ENCODE measurements at regions not wholly inside any gene's neighbourhood (a gene's known extent, or its start where the extent isn't known, plus 50 kb on each side); places are given as distances from the start of the nearest gene placed in this dataset.

DNA sequence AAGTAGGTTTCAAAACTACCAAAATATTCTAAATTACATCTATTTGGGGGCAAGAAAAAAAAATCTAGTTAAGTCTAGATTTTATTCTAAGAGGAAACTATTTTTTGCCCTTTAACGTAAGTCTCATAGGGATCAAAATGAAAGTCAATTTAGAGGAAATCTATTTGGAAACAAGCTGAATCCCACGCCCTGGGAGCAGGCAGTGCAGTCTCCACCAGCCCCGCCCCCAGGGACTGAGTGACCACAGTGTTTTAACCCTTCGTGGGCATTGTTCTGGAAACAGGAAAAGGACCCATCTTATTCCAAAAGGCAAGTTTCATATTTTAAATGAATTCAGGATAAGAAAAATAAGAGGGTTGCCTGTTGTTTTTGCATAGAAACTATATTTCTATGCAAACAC, 209.7 kb downstream of the SPRY2 start:
- DNase-seq (ENCODE audit: low read depth), result peak; percentile 72

DNA sequence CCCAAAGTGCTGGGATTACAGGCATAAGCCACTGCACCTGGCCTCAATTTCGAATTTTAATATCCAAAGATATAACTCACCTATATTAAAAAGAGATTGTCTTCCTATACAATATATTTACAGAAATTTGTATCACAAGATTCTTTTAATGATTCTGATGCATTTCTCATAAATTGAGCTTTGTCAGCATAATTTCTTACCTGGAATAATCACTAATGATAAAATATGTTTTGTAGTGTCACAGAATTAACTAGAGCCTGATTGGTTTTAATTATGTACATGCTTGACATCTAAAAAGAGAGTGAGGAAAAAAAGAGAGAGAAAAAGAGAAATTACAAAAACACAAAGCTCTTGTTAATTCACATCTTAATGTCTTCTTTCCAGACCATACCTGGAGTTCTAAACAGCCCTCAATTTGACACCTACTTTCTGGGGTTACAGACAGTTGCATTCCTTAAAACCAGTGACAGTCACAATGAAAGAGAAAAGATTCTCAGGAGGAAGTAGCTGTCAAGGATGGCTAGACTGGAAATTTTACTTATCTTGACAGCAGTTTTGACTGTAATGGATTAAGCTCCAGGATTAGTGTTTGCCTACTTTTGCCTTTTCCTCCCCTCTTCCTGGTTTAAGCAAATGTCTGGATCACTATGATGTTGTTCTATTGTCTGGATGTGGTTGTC, 214.4 kb downstream of the SPRY2 start:
- no peak for DNase-seq (ENCODE audit: low read depth)

DNA sequence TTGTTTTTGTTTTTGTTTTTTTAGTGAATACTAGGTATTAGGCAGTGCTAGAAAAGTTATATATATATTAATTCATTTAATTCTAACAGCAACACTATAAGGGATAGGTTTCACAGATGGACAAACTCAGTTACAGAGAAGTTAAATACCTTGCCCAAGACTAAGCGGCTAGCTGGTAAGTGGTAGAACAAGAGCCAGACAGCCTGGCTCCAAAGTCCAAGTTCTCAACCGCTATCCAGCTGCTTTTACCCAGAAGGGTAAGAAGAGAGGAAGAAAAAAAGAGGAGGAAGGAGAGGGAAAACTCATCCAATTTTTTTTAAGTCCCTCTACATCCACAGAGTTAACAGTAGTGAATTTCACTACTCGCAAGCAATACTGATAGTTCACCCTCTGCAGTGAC, 217.0 kb downstream of the SPRY2 start:
- DNase-seq (ENCODE audit: low read depth), result no peak

DNA sequence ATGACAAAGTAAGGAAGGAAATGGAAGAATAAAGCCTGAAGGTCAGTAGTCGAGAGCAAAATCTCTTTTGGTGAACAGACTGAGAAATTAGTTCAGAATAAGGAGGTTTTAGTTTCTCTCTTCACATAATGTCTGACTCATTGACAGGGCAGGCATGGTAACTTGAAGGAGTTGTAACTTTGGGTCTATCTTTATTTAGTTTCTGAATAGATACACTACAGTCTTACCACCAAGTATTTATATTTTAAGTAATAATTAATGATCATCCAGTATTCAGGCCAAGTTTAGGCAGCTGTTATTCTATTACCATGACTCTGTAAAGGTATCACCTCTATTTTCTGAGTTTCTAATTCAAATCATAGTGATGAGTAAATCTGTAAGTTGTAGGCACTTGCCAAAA, 219.9 kb downstream of the SPRY2 start:
- no peak for DNase-seq (ENCODE audit: low read depth)

DNA sequence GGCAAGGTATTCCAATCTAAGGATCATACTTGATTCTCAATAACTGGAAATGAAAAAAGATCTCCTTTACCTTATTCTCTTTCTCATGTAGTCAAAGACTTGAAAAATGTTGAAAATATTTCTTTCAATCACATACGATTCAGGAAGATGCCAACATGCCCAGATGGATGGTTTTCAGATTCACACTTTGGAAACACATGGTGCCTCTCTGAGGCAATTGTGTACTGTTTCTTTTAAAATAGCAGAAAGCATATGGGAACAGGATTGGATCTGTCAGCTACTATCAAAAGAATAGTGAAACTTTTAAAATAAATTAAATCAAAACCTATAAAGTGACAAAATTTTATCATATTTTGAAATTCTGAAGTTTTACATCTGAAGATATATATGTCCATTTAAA, 222.4 kb downstream of the SPRY2 start:
- no peak for DNase-seq (ENCODE audit: low read depth)

DNA sequence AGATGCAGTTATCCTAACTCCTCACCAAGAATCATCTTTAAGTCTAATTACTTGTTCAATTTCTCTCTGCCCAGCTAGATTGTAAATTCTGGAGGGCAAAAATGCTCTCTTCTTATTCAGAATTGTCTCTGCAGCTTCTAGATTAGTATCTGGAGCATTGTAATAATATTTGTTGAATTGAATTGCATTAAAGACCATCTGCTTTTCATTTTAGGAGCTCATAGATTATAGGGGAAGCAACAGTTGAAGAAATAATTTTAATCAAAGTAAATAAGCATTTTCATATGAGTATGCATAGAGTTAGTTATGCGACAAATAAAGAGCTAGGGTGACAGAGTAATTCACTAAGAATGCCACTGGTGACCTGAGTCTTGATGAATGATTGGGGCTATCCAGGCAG, 222.8 kb downstream of the SPRY2 start:
- DNase-seq (ENCODE audit: low read depth), result no peak

DNA sequence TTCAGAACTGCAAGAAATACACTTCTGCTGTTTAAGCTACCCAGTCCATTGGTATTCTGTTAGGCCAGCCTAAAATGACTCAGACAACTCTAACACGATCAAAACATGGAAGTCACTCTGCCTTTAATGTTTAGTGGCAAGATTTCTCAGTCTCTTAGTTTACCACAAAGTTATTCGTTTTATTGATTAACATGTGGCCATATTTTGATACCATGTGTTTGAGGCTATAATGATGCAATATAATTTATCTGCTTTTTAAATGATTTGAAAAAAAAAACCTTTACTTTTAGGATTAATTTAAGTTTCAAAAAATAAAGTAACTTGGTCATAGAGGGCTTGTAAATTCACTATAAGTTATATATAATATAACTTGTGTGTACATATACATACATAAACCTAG, 223.4 kb downstream of the SPRY2 start:
- DNase-seq (ENCODE audit: low read depth), result no peak

DNA sequence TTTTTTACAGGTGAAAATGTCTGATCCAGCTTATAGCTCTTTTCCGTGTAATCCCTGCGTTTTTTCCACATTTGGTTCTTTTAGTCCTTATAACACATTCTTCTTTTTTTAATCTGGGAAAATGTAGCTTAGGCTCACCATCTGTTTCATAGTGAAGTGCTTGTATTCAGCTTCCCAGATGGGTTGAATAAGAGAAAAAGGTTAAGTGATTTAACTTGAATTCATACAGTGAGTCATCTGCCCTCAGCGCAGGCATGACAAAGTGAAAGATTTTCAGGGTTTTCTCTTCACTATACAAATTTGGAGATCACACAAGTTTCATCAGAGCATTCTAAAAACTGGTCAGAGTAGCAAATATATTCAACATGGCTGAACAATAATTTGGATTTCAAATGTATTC, 224.8 kb downstream of the SPRY2 start:
- DNase-seq (ENCODE audit: low read depth), result peak; percentile 77

DNA sequence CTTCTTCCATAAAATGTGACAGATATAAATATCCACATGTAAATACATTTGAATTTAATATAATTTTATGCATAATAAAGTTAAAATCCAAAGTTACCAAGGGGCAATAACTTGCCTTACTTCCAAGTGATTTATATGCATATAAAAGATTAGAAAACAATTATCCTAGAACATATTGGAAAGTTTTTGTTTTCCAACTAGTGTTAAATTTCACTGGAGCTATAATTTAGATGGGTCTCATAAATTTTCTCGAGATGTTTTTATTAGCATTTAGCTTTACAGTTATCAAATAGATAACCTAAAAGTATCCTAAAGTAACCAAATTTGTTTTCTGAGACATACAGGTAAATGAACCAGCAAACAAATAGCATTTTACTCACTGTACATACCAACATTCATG, 225.3 kb downstream of the SPRY2 start:
- no peak for DNase-seq (ENCODE audit: low read depth)

DNA sequence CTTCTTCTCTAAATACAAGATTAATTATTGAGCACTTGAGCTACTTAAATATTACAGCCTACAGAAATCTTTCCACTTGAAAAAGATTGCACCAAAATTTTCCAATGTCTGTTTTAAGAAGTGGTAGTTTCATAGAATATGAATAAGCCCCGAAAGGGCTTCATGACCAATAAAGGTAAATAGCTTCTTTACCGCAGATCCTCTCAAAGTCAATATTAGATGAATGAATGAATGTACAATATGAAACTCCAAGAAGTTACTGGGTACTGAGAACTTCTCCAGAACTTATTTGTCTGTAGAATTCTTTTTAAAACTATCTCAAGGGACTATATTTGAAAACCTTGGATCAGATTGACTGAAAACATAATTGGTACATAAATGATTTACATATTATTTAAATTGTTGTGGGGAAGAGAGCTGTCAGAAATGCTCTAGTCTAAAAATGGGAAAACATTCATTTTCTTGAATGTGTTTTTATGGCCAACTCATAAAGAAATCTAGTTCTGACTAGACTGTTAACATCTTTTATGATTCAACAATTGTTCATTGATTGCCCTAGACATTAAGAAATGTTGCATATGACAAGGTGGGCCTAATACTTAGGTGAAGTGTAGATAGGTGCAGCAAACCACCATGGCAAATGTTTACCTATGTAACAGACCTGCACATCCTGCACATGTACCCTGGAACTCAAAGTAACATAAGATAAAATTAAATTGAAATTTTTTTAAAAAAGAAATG, 227.0 kb downstream of the SPRY2 start:
- no peak for DNase-seq (ENCODE audit: low read depth)

DNA sequence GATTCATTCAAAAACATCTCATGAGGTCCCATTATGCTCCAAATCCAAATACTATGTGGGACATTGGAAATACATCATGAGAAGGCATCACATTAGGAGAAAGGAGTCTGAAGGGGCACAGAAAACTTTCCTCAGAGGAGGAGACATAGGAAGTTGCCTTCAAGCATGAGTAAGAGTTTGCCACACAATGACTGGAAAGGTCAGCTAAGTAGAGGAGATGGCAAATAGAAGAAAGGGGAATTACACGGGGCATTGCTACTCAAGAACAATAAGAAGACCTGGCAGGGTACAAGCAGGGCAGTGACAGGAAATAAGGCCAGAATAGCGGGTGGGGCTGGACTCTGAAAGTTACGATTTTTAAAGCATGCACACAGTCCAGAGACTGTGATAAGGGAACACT, 231.6 kb downstream of the SPRY2 start:
- DNase-seq (ENCODE audit: low read depth), result no peak

DNA sequence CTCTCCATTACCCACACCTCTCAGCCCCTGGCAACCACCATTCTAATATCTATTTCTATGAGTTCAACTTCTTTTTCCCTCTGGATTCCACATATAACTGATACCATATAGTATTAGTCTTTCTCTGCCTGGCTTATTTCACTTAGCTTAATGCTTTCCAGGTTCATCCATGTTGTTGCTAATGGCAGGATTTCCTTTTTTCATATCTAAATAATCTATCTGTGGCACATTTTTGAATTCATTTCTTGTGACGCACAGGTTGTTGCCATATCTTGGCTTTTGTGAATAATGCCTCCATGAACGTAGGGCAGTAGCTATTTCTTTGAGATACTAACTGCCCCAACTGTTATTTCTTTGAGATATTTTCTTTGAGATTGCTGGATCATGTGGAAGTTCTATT, 235.6 kb downstream of the SPRY2 start:
- no peak for DNase-seq (ENCODE audit: low read depth)

DNA sequence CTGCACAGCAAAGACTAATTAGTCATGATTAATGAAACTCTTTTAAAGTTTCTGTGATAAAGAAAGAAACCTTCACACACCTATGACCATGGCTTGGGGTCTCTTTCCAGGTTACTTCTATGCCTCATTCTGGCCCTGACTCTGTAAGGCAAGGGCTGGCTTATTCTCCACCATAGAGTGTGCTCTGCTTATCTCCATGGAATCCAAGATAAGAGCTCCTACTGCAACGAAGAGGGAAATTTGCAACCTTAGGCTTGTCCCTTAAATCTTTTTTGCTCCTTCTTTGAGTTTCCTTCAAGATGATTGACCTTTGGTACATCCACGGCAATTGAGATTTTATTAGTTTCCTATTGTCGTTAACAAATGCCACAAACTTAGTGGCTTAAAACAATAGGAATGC, 239.9 kb downstream of the SPRY2 start:
- DNase-seq (ENCODE audit: low read depth), result no peak

DNA sequence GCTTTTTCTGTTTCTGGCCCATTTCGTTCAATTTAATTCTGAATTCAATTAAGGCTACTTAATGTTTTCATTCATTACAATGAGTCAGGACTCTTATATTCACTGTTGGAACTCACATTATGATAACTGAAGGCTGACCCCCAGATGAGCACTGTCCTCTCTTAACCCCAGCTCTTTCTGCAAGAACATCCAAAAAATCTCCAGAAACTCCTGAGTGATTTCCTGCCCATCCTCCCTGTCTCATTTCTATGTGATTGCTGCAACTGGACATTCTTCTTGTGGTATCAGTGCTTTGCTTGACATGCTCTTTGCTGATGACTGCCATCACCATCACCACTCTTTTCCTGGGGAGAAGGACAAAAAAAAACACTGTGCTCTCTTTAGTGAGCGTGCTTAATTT, 240.3 kb downstream of the SPRY2 start:
- DNase-seq (ENCODE audit: low read depth), result peak; percentile 48

DNA sequence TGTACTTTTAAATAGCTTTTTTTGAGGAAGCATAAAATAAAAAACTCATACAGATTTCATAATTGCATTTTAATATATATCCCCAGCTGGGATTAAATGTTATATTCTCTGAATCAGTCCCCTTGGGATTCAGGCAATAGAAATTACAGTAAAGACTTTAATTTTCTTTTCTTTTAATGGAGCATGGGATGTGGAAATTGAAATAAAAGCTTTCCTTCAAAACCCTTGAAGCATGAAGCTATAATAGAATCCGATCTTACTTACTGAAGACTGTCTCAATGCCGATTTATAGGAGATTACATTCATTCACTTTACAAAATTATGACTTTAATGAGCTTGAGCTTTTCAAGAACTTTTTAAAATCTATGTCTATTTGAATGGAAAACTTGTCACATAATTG, 243.4 kb downstream of the SPRY2 start:
- no peak for DNase-seq (ENCODE audit: low read depth)

DNA sequence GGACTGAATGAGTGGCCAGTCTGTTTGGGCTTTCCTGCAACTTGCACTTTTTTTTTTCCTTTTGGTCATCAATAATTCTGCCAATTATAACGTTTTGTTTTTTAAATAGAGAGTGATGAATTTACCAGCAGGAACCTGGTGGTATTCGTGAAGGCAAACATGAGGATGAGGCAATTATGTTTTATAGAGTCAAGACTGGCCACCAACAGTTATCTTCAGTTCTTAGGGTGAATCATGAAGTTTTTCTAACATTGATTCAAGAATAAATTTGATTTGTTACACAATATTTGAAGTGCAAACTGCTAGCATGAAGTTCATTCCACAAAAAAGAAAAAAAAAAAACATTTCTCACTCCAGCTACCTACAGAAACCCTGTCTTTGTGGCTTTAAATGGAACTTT, 244.5 kb downstream of the SPRY2 start:
- DNase-seq (ENCODE audit: low read depth), result no peak

DNA sequence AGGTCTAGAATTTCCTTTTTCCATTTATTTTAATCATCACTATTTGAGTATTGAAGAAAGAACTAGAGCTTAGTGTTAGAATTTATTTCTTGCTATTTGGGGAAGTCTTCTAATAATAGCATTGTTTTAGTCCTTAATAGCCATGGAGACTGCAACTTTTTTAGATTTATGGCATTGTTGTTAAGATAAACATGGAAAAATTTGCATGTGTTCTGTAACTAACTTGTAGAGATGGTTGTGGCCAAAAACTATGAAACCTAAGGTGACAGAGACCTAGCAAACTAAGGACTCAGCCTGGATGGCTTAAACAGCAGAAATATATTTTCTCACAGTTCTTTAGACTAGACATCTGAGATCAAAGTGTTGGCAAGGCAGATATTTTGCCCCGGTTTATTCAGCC, 246.4 kb downstream of the SPRY2 start:
- DNase-seq (ENCODE audit: low read depth), result no peak

DNA sequence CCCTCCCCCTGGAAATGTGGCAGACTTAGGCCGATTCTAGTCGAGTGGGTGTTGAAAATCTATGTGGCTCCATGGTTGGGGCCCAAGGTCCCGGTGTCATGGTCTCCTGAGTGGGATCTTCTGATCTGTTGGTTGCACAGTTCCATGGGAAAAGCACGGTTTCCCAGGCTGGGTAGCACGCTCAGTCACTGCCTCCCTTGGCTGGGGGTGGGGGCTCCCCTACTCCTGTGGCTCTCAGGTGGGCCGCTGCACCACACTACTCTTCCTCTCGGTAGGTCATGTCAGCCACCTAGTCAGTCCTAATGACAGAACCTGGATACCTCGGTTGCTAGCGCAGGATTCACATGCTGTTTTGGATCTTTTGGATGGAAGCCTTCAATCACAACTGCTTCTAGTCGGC, 247.0 kb downstream of the SPRY2 start:
- no peak for DNase-seq (ENCODE audit: low read depth)

DNA sequence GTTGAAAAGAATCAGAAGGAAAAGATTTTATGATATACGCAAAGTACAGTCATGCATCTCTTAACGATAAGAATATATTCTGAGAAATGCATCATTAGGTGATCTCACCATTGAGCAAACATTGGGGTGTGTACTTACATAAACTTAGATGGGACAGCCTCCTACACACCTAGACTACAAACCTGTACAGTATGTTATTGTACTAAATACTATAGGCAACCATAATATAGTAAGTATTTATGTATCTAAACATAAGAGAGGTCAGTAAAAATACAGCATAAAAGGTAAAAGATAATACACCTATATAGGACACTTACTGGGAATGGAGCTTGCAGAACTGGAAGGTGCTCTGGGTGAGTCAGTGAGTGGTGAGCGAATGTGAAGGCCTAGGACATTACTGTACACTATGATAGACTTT, 254.6 kb downstream of the SPRY2 start:
- DNase-seq (ENCODE audit: low read depth), result no peak

DNA sequence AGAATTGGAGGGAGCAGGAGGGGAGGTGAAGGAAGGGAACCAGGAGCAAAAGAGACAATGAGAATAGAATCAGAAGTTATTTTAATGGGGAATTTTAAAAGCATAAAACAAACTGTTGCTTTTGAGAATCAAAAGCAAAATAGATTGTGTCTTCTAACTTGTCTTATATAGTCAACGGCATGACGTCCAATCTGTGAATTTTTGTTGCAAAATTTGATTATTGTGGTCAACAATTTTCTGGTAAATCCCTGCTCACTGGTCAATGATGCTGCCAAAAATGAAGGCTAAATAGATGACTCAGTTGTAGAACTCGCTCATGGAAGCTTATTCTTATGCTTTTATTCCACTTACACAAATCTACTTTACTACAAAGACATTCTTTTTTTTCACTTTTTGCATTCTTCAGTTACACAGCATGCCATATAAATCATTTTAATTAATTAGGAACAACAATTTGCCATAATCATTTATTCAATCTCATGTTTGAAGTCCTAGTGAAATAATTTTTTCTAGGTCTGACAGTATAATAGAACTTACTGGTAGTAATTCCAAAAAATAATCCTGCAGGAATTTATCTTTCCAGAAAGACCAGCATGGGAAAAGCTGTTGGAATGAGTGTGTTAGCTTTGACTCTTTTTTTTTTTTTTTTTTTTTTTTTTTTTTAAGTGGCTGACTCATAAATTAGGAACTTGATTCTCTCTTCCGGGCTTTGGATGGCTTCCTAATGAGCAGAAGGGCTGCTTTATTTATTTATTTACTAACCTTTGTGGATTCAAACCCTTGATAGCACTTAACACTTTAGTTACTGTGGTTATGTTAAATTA, 256.9 kb downstream of the SPRY2 start:
- peak; percentile 96 for DNase-seq (ENCODE audit: low read depth)

DNA sequence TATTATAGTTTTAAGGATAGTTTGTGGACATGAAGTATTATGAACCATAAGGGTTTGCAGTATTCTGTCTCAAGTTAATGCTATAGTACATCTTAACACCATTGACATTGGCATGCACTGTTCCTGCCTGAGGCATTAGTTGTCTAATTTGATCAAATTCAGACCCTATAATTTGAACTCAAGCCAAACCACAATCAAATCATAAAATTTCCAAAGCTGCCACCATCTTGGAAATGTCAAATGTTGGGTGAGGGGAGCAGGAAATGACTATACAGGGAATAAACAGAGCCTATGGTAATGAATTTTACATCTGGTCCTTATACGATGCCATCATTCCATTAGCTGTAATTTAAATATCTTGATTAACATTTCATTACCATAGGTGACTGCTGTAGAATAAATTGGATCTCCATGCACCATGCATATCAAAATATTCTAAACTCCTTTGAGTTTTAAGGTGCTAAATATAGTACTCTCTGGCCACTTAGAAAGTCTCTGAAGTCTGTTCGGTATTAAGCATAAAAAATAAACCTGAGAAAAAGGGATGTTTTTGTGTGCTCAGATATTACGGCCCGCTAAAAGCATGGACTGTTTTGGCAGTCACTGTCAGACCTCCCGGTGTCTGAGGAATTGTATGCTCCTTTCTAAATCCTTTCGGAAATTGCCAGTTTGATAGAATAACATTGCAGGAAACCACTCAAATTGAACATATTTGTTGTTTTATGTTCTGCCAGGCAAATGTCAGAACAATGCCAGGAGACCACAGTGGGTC, 257.7 kb downstream of the SPRY2 start:
- DNase-seq (ENCODE audit: low read depth), result peak; percentile 77

DNA sequence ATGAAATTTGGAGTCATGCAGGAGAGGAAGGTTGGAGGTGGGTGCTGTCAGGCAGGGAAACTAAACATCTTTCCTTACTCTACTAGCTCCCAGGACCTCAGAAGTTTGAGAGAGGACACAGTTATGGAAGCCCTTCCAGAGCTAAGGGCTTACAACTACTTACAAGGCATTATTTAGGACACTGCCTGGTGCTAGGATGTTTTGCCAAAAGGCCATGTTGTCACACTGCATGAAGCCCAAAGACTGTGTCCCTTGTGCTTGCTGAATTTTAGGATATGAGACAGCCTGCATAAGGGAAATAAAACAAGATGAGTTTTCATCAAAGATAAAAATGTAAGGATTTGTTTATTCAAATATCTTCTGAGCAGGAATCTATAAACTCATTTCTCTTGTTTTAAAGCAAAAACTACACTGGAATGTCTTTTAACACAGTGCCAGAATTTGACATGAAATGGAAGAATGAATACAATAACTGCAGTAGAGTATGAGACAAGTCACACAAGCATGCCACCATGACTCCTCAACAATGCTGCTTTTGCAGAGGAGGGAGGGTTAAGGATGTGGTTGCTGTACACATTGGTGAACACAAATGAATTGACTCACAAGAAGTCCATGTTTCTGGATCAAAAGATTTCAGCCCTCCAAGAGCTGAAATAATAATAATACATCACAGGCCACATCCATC, 258.4 kb downstream of the SPRY2 start:
- peak; percentile 52 for DNase-seq (ENCODE audit: low read depth)

Data from fibroblast of gingiva (primary cell).